Adipocyte (in vitro differentiated cells): ENCODE measurements at regions not wholly inside any gene's neighbourhood (a gene's known extent, or its start where the extent isn't known, plus 50 kb on each side); places are given as distances from the start of the nearest gene placed in this dataset.

Experiments used
- DNase-seq: peaks from one replicate; pipeline ENCODE4 v3.0.0-alpha.2; 2015; ENCODE audit warnings: low read depth
- H3K27me3 ChIP-seq: replicated peaks from 2 replicates; pipeline ENCODE4 v1.7.0; 2013; ENCODE audit warnings: mild to moderate bottlenecking, low read length, moderate library complexity; ENCODE audit not compliant: control insufficient read depth, insufficient read depth
- H3K36me3 ChIP-seq: 2 replicates; pipeline ENCODE4 v1.7.0; 2013; ENCODE audit warnings: low read length, mild to moderate bottlenecking, moderate library complexity; ENCODE audit not compliant: control insufficient read depth, insufficient read depth, severe bottlenecking
- H3K4me1 ChIP-seq: 2 replicates; pipeline ENCODE4 v1.7.0; 2013; ENCODE audit warnings: mild to moderate bottlenecking, low read length, moderate library complexity; ENCODE audit not compliant: control insufficient read depth, insufficient read depth
- H3K4me3 ChIP-seq: 2 replicates; pipeline ENCODE4 v1.7.0; 2013; ENCODE audit warnings: mild to moderate bottlenecking, low read length, moderate library complexity
- H3K9ac ChIP-seq: 2 replicates; pipeline ENCODE4 v1.7.0; 2013; ENCODE audit warnings: mild to moderate bottlenecking, low read length, moderate library complexity
- H3K9me3 ChIP-seq: 2 replicates; pipeline ENCODE4 v1.7.0; 2013; ENCODE audit warnings: mild to moderate bottlenecking, low read length, moderate library complexity; ENCODE audit not compliant: control insufficient read depth

- Histone ChIP-seq H3K36me3 (no peaks in the 10 kb centered on the region), H3K27me3 (no peaks in the 10 kb centered on the region), H3K4me1 (peaks cover 4% of the 10 kb centered on the region), H3K4me3 (no peak overlapping the region), H3K9me3 (no peaks in the 10 kb centered on the region), H3K9ac (no peak overlapping the region)
- no peak for DNase-seq
Observed at GRCh38 chr5:68468322-68468721, 252.8 kb downstream of the PIK3R1 start.

- no peak overlapping the region for H3K9ac ChIP-seq
- no peak for DNase-seq
- no peaks in the 10 kb centered on the region for H3K9me3 ChIP-seq
- peaks cover 37% of the 10 kb centered on the region for H3K4me1 ChIP-seq
- no peaks in the 10 kb centered on the region for H3K36me3 ChIP-seq
- H3K4me3 ChIP-seq, result no peak overlapping the region
- H3K27me3 ChIP-seq, result no peaks in the 10 kb centered on the region
Observed at GRCh38 chr5:68475476-68475983, 260.0 kb downstream of the PIK3R1 start.

GRCh38 chr5:68476854-68477253 is 261.3 kb downstream of the PIK3R1 start:
- peak overlapping the region; percentile 68 for H3K9ac ChIP-seq
- H3K27me3 ChIP-seq, result no peaks in the 10 kb centered on the region
- H3K36me3 ChIP-seq, result no peaks in the 10 kb centered on the region
- no peak overlapping the region for H3K4me3 ChIP-seq
- peaks cover 37% of the 10 kb centered on the region for H3K4me1 ChIP-seq
- no peaks in the 10 kb centered on the region for H3K9me3 ChIP-seq
- no peak for DNase-seq

GRCh38 chr5:68478301-68479095 is 262.9 kb downstream of the PIK3R1 start:
- Histone ChIP-seq H3K9me3 (no peaks in the 10 kb centered on the region), H3K36me3 (no peaks in the 10 kb centered on the region), H3K4me1 (peaks cover 37% of the 10 kb centered on the region), H3K27me3 (no peaks in the 10 kb centered on the region), H3K9ac (peak overlapping the region; percentile 68), H3K4me3 (peak overlapping the region; percentile 4)
- DNase-seq, result peak; percentile 62

GRCh38 chr5:68479524-68479923 is 264.0 kb downstream of the PIK3R1 start:
- Histone ChIP-seq H3K9me3 (no peaks in the 10 kb centered on the region), H3K36me3 (no peaks in the 10 kb centered on the region), H3K4me1 (peaks cover 43% of the 10 kb centered on the region), H3K27me3 (no peaks in the 10 kb centered on the region), H3K4me3 (peak overlapping the region; percentile 24), H3K9ac (peak overlapping the region; percentile 67)
- no peak for DNase-seq

- Histone ChIP-seq H3K9ac (no peak overlapping the region), H3K4me1 (peaks cover 49% of the 10 kb centered on the region), H3K36me3 (no peaks in the 10 kb centered on the region), H3K4me3 (no peak overlapping the region), H3K27me3 (no peaks in the 10 kb centered on the region), H3K9me3 (no peaks in the 10 kb centered on the region)
- no peak for DNase-seq
Observed at GRCh38 chr5:68480335-68480940, 264.9 kb downstream of the PIK3R1 start.

GRCh38 chr5:68482199-68482598 is 266.6 kb downstream of the PIK3R1 start:
- Histone ChIP-seq H3K27me3 (no peaks in the 10 kb centered on the region), H3K36me3 (no peaks in the 10 kb centered on the region), H3K4me1 (peaks cover 40% of the 10 kb centered on the region), H3K9me3 (peaks cover 4% of the 10 kb centered on the region), H3K9ac (no peak overlapping the region), H3K4me3 (no peak overlapping the region)
- no peak for DNase-seq

GRCh38 chr5:68484307-68485068 is 268.9 kb downstream of the PIK3R1 start:
- no peaks in the 10 kb centered on the region for H3K36me3 ChIP-seq
- H3K4me3 ChIP-seq, result no peak overlapping the region
- H3K9me3 ChIP-seq, result peaks cover 13% of the 10 kb centered on the region
- H3K4me1 ChIP-seq, result peaks cover 23% of the 10 kb centered on the region
- peak; percentile 88 for DNase-seq
- no peak overlapping the region for H3K9ac ChIP-seq
- no peaks in the 10 kb centered on the region for H3K27me3 ChIP-seq

GRCh38 chr5:68489556-68489955 is 274.0 kb downstream of the PIK3R1 start:
- Histone ChIP-seq H3K4me3 (no peak overlapping the region), H3K9ac (no peak overlapping the region), H3K4me1 (peaks cover 11% of the 10 kb centered on the region), H3K9me3 (peaks cover 13% of the 10 kb centered on the region), H3K36me3 (no peaks in the 10 kb centered on the region), H3K27me3 (no peaks in the 10 kb centered on the region)
- DNase-seq, result no peak

GRCh38 chr5:68490406-68490805 is 274.9 kb downstream of the PIK3R1 start:
- no peak overlapping the region for H3K4me3 ChIP-seq
- peaks cover 13% of the 10 kb centered on the region for H3K9me3 ChIP-seq
- peaks cover 5% of the 10 kb centered on the region for H3K4me1 ChIP-seq
- H3K27me3 ChIP-seq, result no peaks in the 10 kb centered on the region
- H3K9ac ChIP-seq, result no peak overlapping the region
- DNase-seq, result no peak
- no peaks in the 10 kb centered on the region for H3K36me3 ChIP-seq

- Histone ChIP-seq H3K27me3 (no peaks in the 10 kb centered on the region), H3K9me3 (peaks cover 12% of the 10 kb centered on the region), H3K4me1 (peaks cover 6% of the 10 kb centered on the region), H3K4me3 (no peak overlapping the region), H3K36me3 (no peaks in the 10 kb centered on the region), H3K9ac (no peak overlapping the region)
- DNase-seq, result peak; percentile 22
Observed at GRCh38 chr5:68494771-68495170, 279.2 kb downstream of the PIK3R1 start.
